Right lobe of liver (tissue), 6 donors: ENCODE measurements at regions not wholly inside any gene's neighbourhood (a gene's known extent, or its start where the extent isn't known, plus 50 kb on each side); places are given as distances from the start of the nearest gene placed in this dataset.

Source experiments
- ATAC-seq, 4 donors: fragments of 200-7000 bp; cut with Tn5 transposase; one replicate each; pipeline ENCODE4 v1.9.1; 2020; ENCODE audit warnings: mild to moderate bottlenecking in 4 of 4, moderate library complexity in 4 of 4
- DNase-seq, 3 donors: peaks; one replicate each; pipeline ENCODE4 v3.0.0-alpha.2; 2020
- H3K27ac ChIP-seq, 3 donors: fragments of 200-600 bp; one replicate each; pipeline ENCODE4 v1.8.0; 2022
- H3K27me3 ChIP-seq, 2 donors: fragments of 200-600 bp; one replicate each; pipeline ENCODE4 v1.8.0; 2022
- H3K36me3 ChIP-seq, 4 donors: fragments of 200-600 bp; sonication (generic) in 1 of 4; one replicate each; pipeline versions ENCODE4 v1.5.1 to v1.8.0; 2017 to 2022; ENCODE audit warnings: control low read depth in 1 of 4
- H3K4me1 ChIP-seq, 4 donors: fragments of 200-600 bp; sonication (generic) in 1 of 4; one replicate each; pipeline versions ENCODE4 v1.5.1 to v1.8.0; 2017 to 2022; ENCODE audit warnings: control low read depth in 1 of 4
- H3K4me3 ChIP-seq, 3 donors: fragments of 200-600 bp; one replicate each; pipeline ENCODE4 v1.8.0; 2022
- H3K9me3 ChIP-seq, 4 donors: fragments of 200-600 bp; sonication (generic) in 1 of 4; one replicate each; pipeline versions ENCODE4 v1.5.1 to v1.8.0; 2017 to 2022; ENCODE audit warnings: control low read depth in 1 of 4
- CTCF ChIP-seq, 4 donors: fragments of 200-600 bp in 3 of 4; fragments of 450-650 bp in 1 of 4; IDR thresholded peaks; one replicate each; pipeline versions ENCODE4 v1.5.1 to v1.8.0; 2016 to 2022; ENCODE audit warnings: antibody characterized with exemption in 4 of 4, mild to moderate bottlenecking in 2 of 4
- POLR2A ChIP-seq: fragments of 450-650 bp; IDR thresholded peaks from one replicate; pipeline ENCODE4 v1.6.1; 2017; ENCODE audit warnings: antibody characterized with exemption, mild to moderate bottlenecking
- WGBS: methylation state at CpG from one replicate; pipeline ENCODE4 v1.1.6; 2018; ENCODE audit warnings: low coverage, low lambda C conversion rate; ENCODE audit not compliant: insufficient coverage; ENCODE audit errors: missing lambda C conversion rate; 5-methylcytosine and 5-hydroxymethylcytosine counted together
- intact Hi-C, 2 donors: fragments of 100-400 bp; cut with DNase I; formaldehyde crosslinking; loops; one replicate each; pipeline versions ENCODE4 v1.11.2 to v1.14.1; 2022
- donor health status: DM: no; HTN: yes; CAD: no.
- donor health status: DM: no; HTN: no; CAD: no.
- donor health status: DM: no; HTN: no; CAD: no.
- donor health status: DM: no; HTN: yes; CAD: no.
- donor health status: DM: no; HTN: yes; CAD: no.

- no peak for ATAC-seq
- intact Hi-C loops, result no loop called here
- Histone ChIP-seq H3K36me3 (no peaks in the 10 kb centered on the region), H3K9me3 (no peaks in the 10 kb centered on the region), H3K27ac (no peak overlapping the region), H3K4me1 (no peaks in the 10 kb centered on the region), H3K4me3 (no peak overlapping the region), H3K27me3 (no peaks in the 10 kb centered on the region)
- TF ChIP-seq POLR2A, result no peak
- no peak for TF ChIP-seq CTCF (IDR thresholded peaks at IDR 0.05)
- DNase-seq, result no peak
- WGBS, result 54% methylated on average over 5 of the region's 5 CpGs
These were observed 587.3 kb downstream of the SEMA5A start for GRCh38 chr5:8958602-8959001.

DNA sequence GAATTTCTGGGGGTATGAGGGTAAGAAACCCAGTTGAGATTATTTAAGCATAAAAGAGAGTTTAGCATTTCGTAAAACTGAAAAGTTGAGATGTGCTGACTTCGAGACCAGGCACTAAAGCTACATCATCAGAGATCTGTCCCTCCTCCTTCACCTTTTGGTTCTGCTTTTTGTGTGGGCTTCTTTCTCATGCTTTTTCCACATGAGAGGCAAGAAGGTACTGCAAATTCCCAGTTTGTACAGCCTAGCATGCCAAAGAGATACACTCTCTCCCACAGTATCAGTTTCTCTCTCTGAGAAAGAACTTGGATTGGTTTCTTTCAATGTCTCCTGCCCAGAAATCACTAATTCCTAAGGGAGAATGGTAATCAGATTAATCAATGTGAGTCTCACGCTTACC lies 584.7 kb downstream of the SEMA5A start:
- H3K27ac ChIP-seq, result no peak overlapping the region
- no peaks in the 10 kb centered on the region for H3K9me3 ChIP-seq
- no peaks in the 10 kb centered on the region for H3K36me3 ChIP-seq
- H3K27me3 ChIP-seq, result no peaks in the 10 kb centered on the region
- no peaks in the 10 kb centered on the region for H3K4me1 ChIP-seq
- intact Hi-C loops, result no loop called here
- no peak for ATAC-seq
- TF ChIP-seq POLR2A (no peak), CTCF (IDR thresholded peaks at IDR 0.05) (no peak)
- DNase-seq, result no peak
- no peak overlapping the region for H3K4me3 ChIP-seq
- 55% methylated on average over 3 of the region's 3 CpGs for WGBS

DNA sequence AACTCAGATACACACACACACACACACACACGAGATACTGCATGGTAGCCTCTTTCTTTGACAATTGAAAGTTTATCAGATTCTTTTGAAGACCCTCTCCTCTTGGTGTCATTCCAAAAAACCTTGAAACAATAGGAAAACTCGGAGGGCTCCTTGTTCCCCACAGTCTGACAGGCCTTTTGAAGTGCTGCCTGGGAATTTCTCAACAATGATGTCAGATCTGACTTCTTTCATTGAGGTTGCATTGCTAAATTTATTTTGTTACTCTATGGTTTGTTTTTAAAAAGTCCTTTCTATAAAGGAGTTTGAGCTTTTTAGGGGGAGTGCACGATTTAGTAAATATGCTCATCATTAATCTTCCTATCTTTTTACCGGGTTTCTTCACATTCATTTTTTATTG lies 583.9 kb downstream of the SEMA5A start:
- Histone ChIP-seq H3K36me3 (no peaks in the 10 kb centered on the region), H3K27me3 (no peaks in the 10 kb centered on the region), H3K9me3 (no peaks in the 10 kb centered on the region), H3K4me1 (no peaks in the 10 kb centered on the region), H3K27ac (no peak overlapping the region), H3K4me3 (no peak overlapping the region)
- no peak for TF ChIP-seq POLR2A
- no peak for TF ChIP-seq CTCF (IDR thresholded peaks at IDR 0.05)
- ATAC-seq, result no peak
- DNase-seq, result no peak
- WGBS, result 36% methylated on average over 4 of the region's 4 CpGs
- intact Hi-C loops, result no loop called here

DNA sequence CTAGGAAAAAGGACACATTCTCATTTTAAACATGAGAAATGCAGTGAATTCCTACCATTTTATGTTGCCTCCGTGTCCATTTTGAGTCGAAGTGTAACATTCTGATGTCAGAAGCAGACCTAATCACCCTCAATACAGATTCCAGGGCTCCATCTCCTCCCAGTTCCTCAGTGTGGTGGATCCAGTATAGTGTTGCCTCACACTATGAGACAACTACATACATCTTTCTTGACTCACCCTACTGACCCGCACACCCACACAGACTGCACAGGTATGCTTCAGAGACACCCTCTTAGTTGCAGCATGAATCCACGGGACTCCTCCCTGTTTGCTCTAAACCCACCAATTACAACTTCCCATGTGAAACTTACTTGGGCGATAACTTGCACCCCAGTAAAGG lies 564.9 kb downstream of the SEMA5A start:
- DNase-seq (no peak), ATAC-seq (no peak)
- Histone ChIP-seq H3K9me3 (no peaks in the 10 kb centered on the region), H3K27me3 (no peaks in the 10 kb centered on the region), H3K36me3 (no peaks in the 10 kb centered on the region), H3K27ac (no peak overlapping the region), H3K4me1 (no peaks in the 10 kb centered on the region), H3K4me3 (no peak overlapping the region)
- no peak for TF ChIP-seq CTCF (IDR thresholded peaks at IDR 0.05)
- no peak for TF ChIP-seq POLR2A
- WGBS, result 54% methylated on average over 5 of the region's 5 CpGs
- intact Hi-C loops, result no loop called here

GRCh38 chr5:8981496-8981895 lies 564.4 kb downstream of the SEMA5A start:
- 21% methylated on average over 1 of the region's 1 CpG for WGBS
- intact Hi-C loops, result no loop called here
- no peak for TF ChIP-seq CTCF (IDR thresholded peaks at IDR 0.05)
- no peak for TF ChIP-seq POLR2A

More at GRCh38 chr5:8981496-8981895, 564.4 kb downstream of the SEMA5A start:
- Histone ChIP-seq H3K4me3 (no peak overlapping the region), H3K36me3 (no peaks in the 10 kb centered on the region), H3K9me3 (no peaks in the 10 kb centered on the region), H3K27me3 (no peaks in the 10 kb centered on the region), H3K27ac (no peak overlapping the region), H3K4me1 (no peaks in the 10 kb centered on the region)
- no peak for DNase-seq
- no peak for ATAC-seq
